Stimulated activated CD8-positive, alpha-beta memory T cell treated with anti-CD3 and anti-CD28 coated beads, Interleukin-4, amount 100 ng/mL, for 48 hours (primary cell): ENCODE measurements at regions not wholly inside any gene's neighbourhood (a gene's known extent, or its start where the extent isn't known, plus 50 kb on each side); places are given as distances from the start of the nearest gene placed in this dataset.
"Not testable (repeated sequence)": the region's sequence is repeated elsewhere in the genome, so short reads cannot be mapped to it uniquely, and the experiment has no call there.

Experiments used
- DNase-seq: peaks from one replicate; pipeline ENCODE4 v3.0.0-alpha.2; 2020

DNA sequence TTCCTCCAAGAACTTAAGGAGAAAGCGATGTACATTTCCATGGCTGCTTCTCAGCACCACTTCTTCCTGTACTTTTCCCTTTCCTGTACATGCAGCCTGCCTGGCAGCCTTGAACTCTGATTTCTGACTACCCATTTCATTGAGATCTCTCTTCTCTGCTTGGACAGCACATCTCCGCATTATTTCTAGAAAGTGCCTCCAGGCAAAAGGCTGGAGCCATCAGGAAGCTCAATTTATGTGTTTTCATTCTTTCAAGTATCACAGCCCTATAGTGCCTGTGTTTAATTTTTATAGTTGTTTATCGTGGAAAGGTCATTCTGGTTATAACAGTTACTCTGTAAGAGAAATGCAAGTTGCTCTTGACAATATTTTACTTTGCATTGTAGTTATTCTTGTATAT is 688.0 kb upstream of the ANKRD30A start:
- no peak for DNase-seq

DNA sequence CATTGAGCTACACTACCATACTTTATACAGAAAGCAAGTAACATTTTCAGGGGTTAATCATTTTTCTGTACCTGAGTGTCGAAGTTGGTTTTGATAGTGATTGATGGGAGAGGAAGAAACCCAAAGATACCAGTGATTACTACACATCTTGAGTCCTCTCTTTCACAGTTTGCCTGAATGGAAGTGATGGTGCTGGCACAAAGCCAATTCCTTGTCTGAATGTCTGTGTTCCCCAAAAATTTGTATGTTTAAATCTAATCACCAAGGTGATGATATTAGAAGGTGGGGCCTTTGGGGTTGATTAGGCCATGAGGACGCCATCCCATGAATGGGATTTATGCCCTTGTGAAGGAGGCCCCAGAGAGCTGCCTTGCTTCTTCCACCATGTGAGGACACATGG is 696.9 kb upstream of the ANKRD30A start:
- DNase-seq, result no peak

DNA sequence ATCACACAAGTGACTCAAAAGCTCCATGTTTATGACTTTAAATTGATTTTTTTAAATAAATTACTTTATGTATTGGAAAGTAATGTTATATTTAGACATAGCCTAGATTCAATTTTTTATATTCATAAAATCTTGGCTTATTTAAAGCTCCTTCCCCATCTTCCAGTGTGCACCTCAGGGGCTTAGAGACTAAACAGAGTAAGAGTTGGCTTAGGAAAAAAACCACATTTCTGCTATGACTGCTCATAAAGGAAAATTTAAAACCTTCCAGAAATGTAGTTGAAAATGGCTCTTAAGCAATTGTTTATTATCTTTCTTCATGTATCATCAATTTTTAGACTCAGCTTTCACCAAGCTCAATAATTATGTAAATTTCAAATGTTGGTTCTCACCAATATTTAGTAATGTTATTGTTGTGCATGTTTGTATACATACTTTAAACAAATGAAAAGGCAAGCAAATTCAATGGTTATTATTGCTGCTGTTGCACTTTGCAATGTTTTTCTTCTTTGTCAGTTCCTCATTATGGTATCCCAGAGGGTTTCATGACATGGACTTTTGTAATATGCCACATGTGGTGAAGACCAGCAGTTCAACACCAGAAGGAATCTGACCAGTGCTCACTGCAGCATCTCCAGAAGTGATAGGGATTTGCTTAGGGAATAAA is 700.1 kb upstream of the ANKRD30A start:
- DNase-seq, result no peak

- no peak for DNase-seq
Observed at GRCh38 chr10:36424502-36424901, 700.9 kb upstream of the ANKRD30A start.

- DNase-seq, result no peak
Observed at GRCh38 chr10:36423821-36424248, 701.6 kb upstream of the ANKRD30A start.

GRCh38 chr10:36421992-36422391 is 703.4 kb upstream of the ANKRD30A start:
- DNase-seq, result no peak

- no peak for DNase-seq
Observed at GRCh38 chr10:36416513-36416912, 708.9 kb upstream of the ANKRD30A start.

GRCh38 chr10:36412942-36413341 is 712.5 kb upstream of the ANKRD30A start:
- DNase-seq, result no peak

DNA sequence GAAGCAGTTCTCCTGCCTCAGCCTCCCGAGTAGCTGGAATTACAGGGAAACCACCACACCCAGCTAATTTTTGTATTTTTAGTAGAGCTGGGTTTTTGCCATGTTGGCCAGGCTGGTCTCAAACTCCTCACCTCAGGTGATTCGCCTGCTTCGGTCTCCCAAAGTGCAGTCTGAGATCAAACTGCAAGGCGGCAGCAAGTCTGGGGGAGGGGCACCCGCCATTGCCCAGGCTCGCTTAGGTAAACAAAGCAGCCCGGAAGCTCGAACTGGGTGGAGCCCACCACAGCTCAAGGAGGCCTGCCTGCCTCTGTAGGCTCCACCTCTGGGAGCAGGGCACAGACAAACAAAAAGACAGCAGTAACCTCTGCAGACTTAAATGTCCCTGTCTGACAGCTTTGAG is 725.2 kb upstream of the ANKRD30A start:
- DNase-seq, result not testable (repeated sequence)

GRCh38 chr10:36393801-36394200 is 731.6 kb upstream of the ANKRD30A start:
- no peak for DNase-seq

GRCh38 chr10:36391405-36391804 is 734.0 kb upstream of the ANKRD30A start:
- no peak for DNase-seq

- no peak for DNase-seq
Observed at GRCh38 chr10:36390221-36390620, 735.2 kb upstream of the ANKRD30A start.

- DNase-seq, result no peak
Observed at GRCh38 chr10:36388166-36388565, 737.2 kb upstream of the ANKRD30A start.

DNA sequence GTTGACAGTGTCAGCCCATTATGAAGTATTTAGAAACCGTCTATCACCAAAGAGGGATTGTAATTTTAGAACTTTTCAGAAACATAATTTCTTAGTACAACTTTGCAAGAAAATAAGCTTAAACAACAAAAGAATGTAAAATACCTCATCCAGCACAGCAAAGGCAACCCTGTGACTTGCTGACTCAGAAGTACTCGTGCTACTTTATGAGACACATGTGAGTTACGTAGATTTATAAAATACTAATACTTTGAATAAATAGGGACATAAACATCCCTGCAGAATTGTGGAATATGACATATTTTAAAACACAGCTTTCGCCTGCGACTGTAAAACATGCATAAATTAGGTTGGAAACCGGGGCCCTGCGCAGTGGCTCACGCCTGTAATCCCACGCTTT is 739.7 kb upstream of the ANKRD30A start:
- no peak for DNase-seq

- no peak for DNase-seq
Observed at GRCh38 chr10:36383349-36383748, 741.3 kb upstream of the FZD8 start.

DNA sequence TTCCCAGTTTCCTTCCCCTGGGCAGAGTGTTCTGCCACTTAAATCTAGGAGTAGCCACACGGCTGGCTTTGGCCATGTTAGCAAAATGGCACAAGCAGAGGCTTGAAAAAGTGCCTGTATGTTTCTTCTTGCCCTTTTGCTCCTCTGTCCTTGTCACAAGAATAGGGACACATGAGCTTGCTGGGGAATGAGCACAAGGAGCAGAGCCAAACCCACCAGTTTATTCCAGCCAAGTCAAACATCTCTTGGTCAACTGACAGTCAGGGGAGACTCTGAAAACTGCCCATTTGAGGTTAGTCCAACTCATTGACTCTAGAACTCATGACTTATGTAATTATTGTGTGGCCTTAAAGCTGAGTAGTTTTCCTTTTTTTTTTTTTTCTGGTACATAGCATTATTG is 739.7 kb upstream of the FZD8 start:
- DNase-seq, result no peak

DNA sequence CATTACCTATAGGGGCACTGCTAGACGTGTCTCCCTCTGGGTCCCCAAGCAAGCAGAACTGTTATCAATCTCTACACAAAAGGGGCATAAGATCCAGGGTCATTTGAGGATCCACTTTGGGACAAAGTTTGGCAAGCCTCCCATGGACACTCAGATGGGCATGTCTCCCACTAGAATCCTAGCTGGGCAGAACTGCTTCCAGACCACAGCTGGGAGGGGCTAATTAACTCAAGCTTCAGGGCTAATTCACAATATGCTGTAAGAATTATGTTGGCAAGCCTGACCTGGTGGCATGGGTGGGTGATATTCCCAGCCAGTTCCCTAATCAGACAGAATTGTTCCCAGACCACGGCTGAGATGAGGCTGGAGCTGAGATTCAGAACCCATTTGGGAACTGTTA is 738.4 kb upstream of the FZD8 start:
- no peak for DNase-seq

DNA sequence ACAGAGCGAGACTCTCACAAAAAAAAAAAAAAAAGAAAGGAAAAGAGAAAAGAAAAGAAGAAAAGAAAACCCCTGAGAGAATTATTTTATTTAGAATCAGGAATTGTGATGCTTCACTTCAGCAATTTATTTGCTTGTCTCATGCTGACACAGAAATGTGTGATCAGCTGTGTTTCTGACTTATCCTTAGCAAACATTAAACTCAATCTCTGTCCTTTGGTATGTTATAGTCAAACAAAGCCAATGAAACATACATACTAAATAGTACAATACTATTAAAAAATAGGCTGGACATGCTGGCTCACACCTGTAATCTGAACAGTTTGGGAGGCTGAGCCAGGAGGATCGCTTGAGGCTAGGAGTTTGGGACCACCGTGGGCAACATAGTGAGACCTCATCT is 733.0 kb upstream of the FZD8 start:
- no peak for DNase-seq

DNA sequence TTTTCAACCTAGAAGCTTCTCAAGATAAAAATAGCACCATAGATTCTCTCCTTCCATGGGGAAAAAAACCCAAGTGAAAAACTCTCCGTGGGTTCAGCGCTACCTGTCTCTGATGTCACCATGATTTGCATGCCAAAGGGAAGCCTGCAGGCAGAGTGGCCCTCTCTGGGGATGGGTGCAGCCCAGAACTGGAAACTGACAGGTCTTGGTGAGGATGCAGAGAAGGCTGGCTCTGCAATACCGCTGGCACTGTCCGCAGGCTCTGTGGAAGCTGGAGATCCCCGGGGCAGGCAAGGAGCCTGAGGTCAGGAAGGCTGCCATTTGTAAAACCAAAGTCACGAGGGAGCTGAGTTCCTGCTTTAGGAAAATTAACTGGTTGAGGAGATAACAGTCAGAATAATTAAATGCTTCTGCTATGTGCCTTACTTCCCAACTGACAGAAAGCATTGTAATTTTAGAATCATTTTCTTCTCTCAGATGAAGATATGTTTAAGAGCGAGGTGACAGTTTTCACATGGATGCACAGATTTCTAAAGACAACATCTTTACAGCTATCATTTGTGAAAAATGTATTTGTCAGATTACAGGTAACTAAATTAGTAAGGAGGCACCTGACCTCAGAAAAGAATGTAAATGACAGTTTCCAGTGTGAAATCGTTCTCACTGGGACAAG is 731.5 kb upstream of the FZD8 start:
- no peak for DNase-seq

GRCh38 chr10:36367362-36367761 is 725.3 kb upstream of the FZD8 start:
- DNase-seq, result no peak

GRCh38 chr10:36366843-36367242 is 724.7 kb upstream of the FZD8 start:
- DNase-seq, result no peak

GRCh38 chr10:36366065-36366464 is 724.0 kb upstream of the FZD8 start:
- DNase-seq, result no peak

DNA sequence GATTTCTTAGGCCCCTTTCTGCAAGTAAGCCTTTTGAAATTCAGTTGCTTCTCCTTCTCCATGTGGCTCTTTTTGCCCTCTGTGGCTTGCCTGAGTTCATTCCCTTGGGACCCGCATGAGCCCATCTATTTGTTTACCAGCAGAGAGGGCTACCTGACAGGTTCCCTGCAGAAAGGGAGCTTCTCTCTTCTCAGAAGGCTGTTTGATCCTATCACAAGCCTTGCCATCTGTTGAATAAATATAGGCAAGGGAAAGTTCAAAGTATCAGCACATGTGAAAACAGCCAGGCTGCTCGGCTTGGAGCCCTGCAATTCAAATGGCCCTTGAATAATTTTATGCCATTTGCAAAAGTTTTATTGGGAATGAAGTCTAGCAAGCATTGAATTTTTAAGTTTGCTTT is 720.2 kb upstream of the FZD8 start:
- no peak for DNase-seq

- no peak for DNase-seq
Observed at GRCh38 chr10:36358736-36359135, 716.6 kb upstream of the FZD8 start.

GRCh38 chr10:36354633-36355032 is 712.5 kb upstream of the FZD8 start:
- no peak for DNase-seq
